Esophagus squamous epithelium (tissue), 4 donors: ENCODE measurements at regions not wholly inside any gene's neighbourhood (a gene's known extent, or its start where the extent isn't known, plus 50 kb on each side); places are given as distances from the start of the nearest gene placed in this dataset.

Experiments
- POLR2A ChIP-seq, 4 donors: fragments of 450-650 bp; IDR thresholded peaks; one replicate each; pipeline ENCODE4 v1.6.1; 2017; ENCODE audit warnings: antibody characterized with exemption in 4 of 4, mild to moderate bottlenecking in 4 of 4, moderate library complexity in 3 of 4
- TF ChIP-seq, protein P1 (sequence below), 6 experiments: fragments of 450-650 bp in 4 of 6; fragments of 200-600 bp in 2 of 6; sonication (generic) in 2 of 6; IDR thresholded peaks; one replicate each; pipeline ENCODE4 v1.5.1; 2016 to 2019; ENCODE audit warnings: antibody characterized with exemption in 6 of 6, mild to moderate bottlenecking in 4 of 6, moderate library complexity in 4 of 6

DNA sequence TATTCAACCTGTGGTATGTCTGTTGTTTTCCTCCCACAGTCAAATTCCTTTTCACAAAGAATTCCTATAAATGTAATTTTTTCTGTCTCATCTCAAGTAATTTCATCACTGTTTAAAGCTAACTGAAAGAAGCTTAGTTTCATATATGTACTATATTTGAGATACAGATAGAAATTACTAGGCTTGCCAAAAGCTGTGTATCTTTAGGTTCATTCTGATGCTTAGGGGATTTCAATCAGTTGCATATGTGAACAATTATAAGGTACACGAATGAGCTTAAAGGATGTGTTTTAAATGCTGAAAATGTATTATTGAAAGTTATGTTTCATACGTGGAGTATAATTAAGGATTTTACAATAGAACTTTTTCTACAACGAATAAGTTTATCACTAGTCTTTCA, 59.2 kb upstream of the DSG1 start:
- no peak for TF ChIP-seq POLR2A (IDR thresholded peaks at IDR 0.05)
- TF ChIP-seq, protein P1, sequence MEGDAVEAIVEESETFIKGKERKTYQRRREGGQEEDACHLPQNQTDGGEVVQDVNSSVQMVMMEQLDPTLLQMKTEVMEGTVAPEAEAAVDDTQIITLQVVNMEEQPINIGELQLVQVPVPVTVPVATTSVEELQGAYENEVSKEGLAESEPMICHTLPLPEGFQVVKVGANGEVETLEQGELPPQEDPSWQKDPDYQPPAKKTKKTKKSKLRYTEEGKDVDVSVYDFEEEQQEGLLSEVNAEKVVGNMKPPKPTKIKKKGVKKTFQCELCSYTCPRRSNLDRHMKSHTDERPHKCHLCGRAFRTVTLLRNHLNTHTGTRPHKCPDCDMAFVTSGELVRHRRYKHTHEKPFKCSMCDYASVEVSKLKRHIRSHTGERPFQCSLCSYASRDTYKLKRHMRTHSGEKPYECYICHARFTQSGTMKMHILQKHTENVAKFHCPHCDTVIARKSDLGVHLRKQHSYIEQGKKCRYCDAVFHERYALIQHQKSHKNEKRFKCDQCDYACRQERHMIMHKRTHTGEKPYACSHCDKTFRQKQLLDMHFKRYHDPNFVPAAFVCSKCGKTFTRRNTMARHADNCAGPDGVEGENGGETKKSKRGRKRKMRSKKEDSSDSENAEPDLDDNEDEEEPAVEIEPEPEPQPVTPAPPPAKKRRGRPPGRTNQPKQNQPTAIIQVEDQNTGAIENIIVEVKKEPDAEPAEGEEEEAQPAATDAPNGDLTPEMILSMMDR (IDR thresholded peaks at IDR 0.05) = no peak
